Hepatocyte (in vitro differentiated cells): ENCODE measurements at regions not wholly inside any gene's neighbourhood (a gene's known extent, or its start where the extent isn't known, plus 50 kb on each side); places are given as distances from the start of the nearest gene placed in this dataset.

Source experiments
- DNase-seq: peaks from one replicate; pipeline ENCODE4 v3.0.0-alpha.2; 2016; ENCODE audit warnings: low spot score
- H2AFZ ChIP-seq: fragments of 200-600 bp; sonication (generic); 2 replicates; pipeline ENCODE4 v1.6.0; 2016; ENCODE audit warnings: antibody characterized with exemption, mild to moderate bottlenecking
- H3K27ac ChIP-seq: fragments of 200-600 bp; sonication (generic); 2 replicates; pipeline ENCODE4 v1.5.1; 2016; ENCODE audit warnings: mild to moderate bottlenecking
- H3K27me3 ChIP-seq: fragments of 200-600 bp; sonication (generic); 2 replicates; pipeline ENCODE4 v1.6.1; 2016
- H3K36me3 ChIP-seq: fragments of 200-600 bp; sonication (generic); replicated peaks from 2 replicates; pipeline ENCODE4 v1.5.1; 2016; ENCODE audit warnings: low read depth; ENCODE audit not compliant: insufficient read depth
- H3K4me1 ChIP-seq: fragments of 200-600 bp; sonication (generic); 2 replicates; pipeline ENCODE4 v1.5.1; 2016; ENCODE audit warnings: mild to moderate bottlenecking, moderate library complexity; ENCODE audit not compliant: insufficient read depth
- H3K4me2 ChIP-seq: fragments of 200-600 bp; sonication (generic); 2 replicates; pipeline ENCODE4 v1.6.0; 2016
- H3K4me3 ChIP-seq: fragments of 200-600 bp; sonication (generic); 2 replicates; pipeline ENCODE4 v1.5.1; 2016; ENCODE audit warnings: mild to moderate bottlenecking
- H3K79me2 ChIP-seq: fragments of 200-600 bp; sonication (generic); 2 replicates; pipeline ENCODE4 v1.6.0; 2017; ENCODE audit warnings: mild to moderate bottlenecking
- H3K9me2 ChIP-seq: fragments of 200-600 bp; sonication (generic); replicated peaks from 2 replicates; pipeline ENCODE4 v1.6.0; 2017; ENCODE audit warnings: mild to moderate bottlenecking; ENCODE audit not compliant: insufficient read depth
- H3K9me3 ChIP-seq: fragments of 200-600 bp; sonication (generic); 2 replicates; pipeline ENCODE4 v1.5.1; 2016; ENCODE audit warnings: low read depth, mild to moderate bottlenecking
- H4K20me1 ChIP-seq: fragments of 200-600 bp; sonication (generic); 2 replicates; pipeline ENCODE4 v1.6.0; 2016; ENCODE audit warnings: mild to moderate bottlenecking; ENCODE audit not compliant: insufficient read depth, poor library complexity, severe bottlenecking
- CTCF ChIP-seq: fragments of 200-600 bp; sonication (generic); IDR thresholded peaks from 2 replicates; pipeline ENCODE4 v1.5.1; 2016; ENCODE audit warnings: antibody characterized with exemption, mild to moderate bottlenecking; ENCODE audit not compliant: poor library complexity
- EZH2 ChIP-seq: fragments of 200-600 bp; sonication (generic); IDR thresholded peaks from 2 replicates; pipeline ENCODE4 v1.6.1; 2016; ENCODE audit warnings: antibody characterized with exemption, mild to moderate bottlenecking, borderline replicate concordance
- EZH2phosphoT487 ChIP-seq: fragments of 200-600 bp; sonication (generic); IDR thresholded peaks from one replicate; pipeline ENCODE4 v1.6.1; 2018; ENCODE audit warnings: antibody characterized with exemption, mild to moderate bottlenecking, low read depth, moderate library complexity; ENCODE audit not compliant: unreplicated experiment, severe bottlenecking
- WGBS: methylation state at CpG from one replicate; pipeline ENCODE4 v1.1.6; 2016; ENCODE audit warnings: low lambda C conversion rate; ENCODE audit errors: missing lambda C conversion rate; 5-methylcytosine and 5-hydroxymethylcytosine counted together

GRCh38 chr15:25090073-25090733 lies 135.4 kb downstream of the SNRPN start:
- no peak for DNase-seq
- Histone ChIP-seq H3K4me2 (no peak overlapping the region), H3K27ac (no peak overlapping the region), H3K27me3 (no peaks in the 10 kb centered on the region), H3K79me2 (no peaks in the 10 kb centered on the region), H3K4me1 (no peaks in the 10 kb centered on the region), H2AFZ (no peak overlapping the region), H4K20me1 (no peaks in the 10 kb centered on the region), H3K9me2 (no peaks in the 10 kb centered on the region), H3K9me3 (peaks cover 3% of the 10 kb centered on the region), H3K4me3 (no peak overlapping the region), H3K36me3 (no peaks in the 10 kb centered on the region)
- WGBS: 79% methylated on average over 8 of the region's 8 CpGs
- no peak for TF ChIP-seq CTCF
- no peak for TF ChIP-seq EZH2phosphoT487
- TF ChIP-seq EZH2: no peak

- no peak overlapping the region for H2AFZ ChIP-seq
- 81% methylated on average over 12 of the region's 12 CpGs for WGBS
- H3K4me3 ChIP-seq: no peak overlapping the region
- H3K4me1 ChIP-seq: no peaks in the 10 kb centered on the region
- H3K9me3 ChIP-seq: peaks cover 6% of the 10 kb centered on the region
- no peaks in the 10 kb centered on the region for H3K9me2 ChIP-seq
- no peaks in the 10 kb centered on the region for H3K79me2 ChIP-seq
- TF ChIP-seq EZH2phosphoT487: no peak
- TF ChIP-seq EZH2: no peak
- no peak for TF ChIP-seq CTCF
- H3K4me2 ChIP-seq: no peak overlapping the region
- H3K27ac ChIP-seq: no peak overlapping the region
- no peaks in the 10 kb centered on the region for H4K20me1 ChIP-seq
- H3K36me3 ChIP-seq: no peaks in the 10 kb centered on the region
- no peak for DNase-seq
- H3K27me3 ChIP-seq: no peaks in the 10 kb centered on the region
Measured at GRCh38 chr15:25091421-25092158, 136.8 kb downstream of the SNRPN start.

DNA sequence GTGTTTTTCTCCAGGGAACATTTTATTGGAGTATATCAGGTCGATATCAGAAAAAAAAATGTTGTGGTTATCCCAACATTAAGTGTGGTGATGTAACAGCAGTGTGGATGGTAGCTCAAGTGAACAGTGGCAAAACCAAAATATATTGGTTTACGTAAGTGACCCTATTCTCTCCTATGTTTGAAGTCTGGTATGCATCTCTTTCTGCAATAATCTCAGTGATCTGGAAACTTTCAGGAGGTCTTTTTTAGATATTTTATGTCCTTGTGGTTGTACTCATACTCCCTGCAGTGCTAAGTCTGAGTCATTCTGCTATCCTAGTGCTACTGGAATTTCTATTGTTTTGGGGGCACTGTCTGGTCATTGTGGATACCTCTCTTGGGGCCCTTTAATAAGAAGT lies 137.9 kb downstream of the SNRPN start:
- no peaks in the 10 kb centered on the region for H3K9me2 ChIP-seq
- no peak overlapping the region for H3K27ac ChIP-seq
- H3K36me3 ChIP-seq: no peaks in the 10 kb centered on the region
- no peaks in the 10 kb centered on the region for H4K20me1 ChIP-seq
- DNase-seq: no peak
- H3K27me3 ChIP-seq: no peaks in the 10 kb centered on the region
- no peaks in the 10 kb centered on the region for H3K4me1 ChIP-seq
- WGBS: 83% methylated on average over 2 of the region's 2 CpGs
- H3K9me3 ChIP-seq: peaks cover 3% of the 10 kb centered on the region
- no peak for TF ChIP-seq EZH2
- no peak for TF ChIP-seq CTCF
- no peak for TF ChIP-seq EZH2phosphoT487
- no peaks in the 10 kb centered on the region for H3K79me2 ChIP-seq
- no peak overlapping the region for H3K4me3 ChIP-seq
- H2AFZ ChIP-seq: no peak overlapping the region
- H3K4me2 ChIP-seq: no peak overlapping the region
